ENCODE measurements at regions not wholly inside any gene's neighbourhood (a gene's known extent, or its start where the extent isn't known, plus 50 kb on each side); places are given as distances from the start of the nearest gene placed in this dataset.

DNA sequence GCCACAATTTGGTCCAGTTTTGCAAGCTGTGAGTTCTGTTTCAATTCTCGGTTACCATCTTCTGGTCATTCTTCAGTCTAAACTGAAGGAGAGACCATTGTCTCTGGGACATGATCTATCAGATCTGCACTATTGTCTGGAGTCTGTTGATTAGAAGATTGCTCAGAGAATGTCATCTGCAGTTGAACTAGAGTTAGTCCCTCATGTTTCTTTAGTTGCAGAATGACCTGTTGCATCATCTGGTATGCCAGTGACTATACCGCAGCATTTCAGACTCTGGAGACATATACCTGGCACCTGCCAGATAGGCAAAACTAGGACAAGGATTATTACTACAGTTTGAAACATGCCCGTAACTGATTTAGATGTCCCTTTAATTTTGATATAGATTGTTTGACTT, 194.8 kb downstream of the LRRC70 start:
- no peak for TF ChIP-seq EP300 (conservative IDR thresholded peaks at IDR 0.05; ENCODE audit: poor library complexity, severe bottlenecking)
- TF ChIP-seq, protein P1, sequence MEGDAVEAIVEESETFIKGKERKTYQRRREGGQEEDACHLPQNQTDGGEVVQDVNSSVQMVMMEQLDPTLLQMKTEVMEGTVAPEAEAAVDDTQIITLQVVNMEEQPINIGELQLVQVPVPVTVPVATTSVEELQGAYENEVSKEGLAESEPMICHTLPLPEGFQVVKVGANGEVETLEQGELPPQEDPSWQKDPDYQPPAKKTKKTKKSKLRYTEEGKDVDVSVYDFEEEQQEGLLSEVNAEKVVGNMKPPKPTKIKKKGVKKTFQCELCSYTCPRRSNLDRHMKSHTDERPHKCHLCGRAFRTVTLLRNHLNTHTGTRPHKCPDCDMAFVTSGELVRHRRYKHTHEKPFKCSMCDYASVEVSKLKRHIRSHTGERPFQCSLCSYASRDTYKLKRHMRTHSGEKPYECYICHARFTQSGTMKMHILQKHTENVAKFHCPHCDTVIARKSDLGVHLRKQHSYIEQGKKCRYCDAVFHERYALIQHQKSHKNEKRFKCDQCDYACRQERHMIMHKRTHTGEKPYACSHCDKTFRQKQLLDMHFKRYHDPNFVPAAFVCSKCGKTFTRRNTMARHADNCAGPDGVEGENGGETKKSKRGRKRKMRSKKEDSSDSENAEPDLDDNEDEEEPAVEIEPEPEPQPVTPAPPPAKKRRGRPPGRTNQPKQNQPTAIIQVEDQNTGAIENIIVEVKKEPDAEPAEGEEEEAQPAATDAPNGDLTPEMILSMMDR (IDR thresholded peaks at IDR 0.05; ENCODE audit: poor library complexity, severe bottlenecking) = no peak
- no peak for TF ChIP-seq EZH2 (IDR thresholded peaks at IDR 0.05; ENCODE audit: borderline replicate concordance, insufficient read depth, low read length, poor library complexity, severe bottlenecking)
- TF ChIP-seq POLR2AphosphoS5 (IDR thresholded peaks at IDR 0.05) = no peak
- no peak for TF ChIP-seq TAF1 (IDR thresholded peaks at IDR 0.05; ENCODE audit: low read depth)
